GM21360 (cell line): ENCODE measurements at regions not wholly inside any gene's neighbourhood (a gene's known extent, or its start where the extent isn't known, plus 50 kb on each side); places are given as distances from the start of the nearest gene placed in this dataset.
"Not testable (repeated sequence)": the region's sequence is repeated elsewhere in the genome, so short reads cannot be mapped to it uniquely, and the experiment has no call there.

Source experiments
- ATAC-seq: cut with Tn5 transposase; IDR thresholded peaks from one replicate; pipeline ENCODE4 v1.9.1; 2021; ENCODE audit warnings: mild to moderate bottlenecking, moderate library complexity; ENCODE audit not compliant: unreplicated experiment

DNA sequence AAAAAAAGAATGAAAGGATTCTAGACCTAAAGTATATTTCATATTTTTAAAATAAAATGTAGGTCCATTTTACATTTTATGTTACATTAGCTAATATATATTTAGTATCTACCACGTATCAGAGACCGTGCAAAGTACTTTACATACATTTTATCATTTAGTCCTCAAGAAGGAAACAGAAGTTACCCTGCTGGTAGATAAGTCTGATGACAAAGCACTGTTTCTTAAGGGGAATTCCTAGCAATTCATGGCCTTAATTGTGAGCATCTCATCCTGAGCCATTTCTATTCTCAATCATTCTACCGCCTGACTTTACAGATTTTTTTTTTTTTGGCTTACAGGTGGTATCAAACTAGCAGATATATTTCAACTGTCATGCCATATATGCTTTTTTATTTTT, 367.7 kb downstream of the PRELID2 start:
- ATAC-seq, result no peak

DNA sequence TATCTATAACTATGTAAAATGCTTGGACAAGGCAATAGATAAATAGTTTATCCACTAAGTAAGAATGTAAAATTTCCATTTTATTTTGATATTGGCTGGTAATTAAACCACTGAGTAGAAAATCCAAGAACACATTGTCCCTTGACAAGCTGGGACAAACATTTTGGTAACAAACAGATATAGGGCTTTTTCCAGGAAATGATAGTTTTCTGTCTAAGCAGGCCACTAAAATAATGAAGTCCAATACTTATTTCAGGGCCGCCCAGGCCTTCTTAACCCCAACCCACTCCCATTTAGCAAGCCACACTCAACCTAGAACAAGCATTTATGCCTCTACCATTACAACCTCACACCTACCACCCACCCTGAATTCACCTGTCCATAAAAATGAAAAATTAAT, 368.6 kb downstream of the PRELID2 start:
- ATAC-seq, result no peak

DNA sequence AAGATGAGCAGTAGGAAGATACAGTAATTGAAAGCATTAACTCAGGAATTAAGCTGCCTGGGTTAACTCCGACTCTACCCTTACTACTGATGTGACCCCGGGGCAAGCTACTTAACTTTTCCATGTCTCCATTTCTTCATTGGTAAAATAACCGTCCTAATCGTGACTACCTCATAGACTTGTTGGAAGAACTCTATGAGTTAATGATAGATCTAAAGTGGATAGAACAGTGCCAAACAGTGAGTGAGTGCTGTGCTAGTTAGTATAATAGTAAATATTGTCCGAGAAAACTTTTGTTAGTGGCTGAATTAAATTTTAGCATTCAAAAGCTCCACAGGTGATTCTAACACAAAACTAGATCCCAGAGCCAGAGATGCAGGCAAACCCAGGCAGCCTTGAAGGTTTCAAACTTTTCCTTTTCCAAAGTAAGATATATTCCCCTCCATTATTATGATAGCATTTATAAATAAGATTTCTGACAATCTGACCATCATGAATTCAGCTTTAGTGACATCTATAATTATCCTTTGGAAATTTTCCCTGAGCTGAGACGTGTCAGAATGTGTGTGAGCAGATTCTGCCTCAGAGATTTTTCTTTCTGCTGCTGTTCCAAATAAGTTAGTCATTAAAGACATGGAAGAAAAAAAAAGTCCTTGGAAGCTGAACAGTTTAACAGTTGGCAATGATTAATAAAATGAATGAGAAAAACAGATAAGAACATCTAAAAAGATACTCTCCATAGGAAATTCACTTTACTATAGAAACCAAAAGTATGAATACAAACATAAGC, 369.5 kb downstream of the PRELID2 start:
- ATAC-seq, result no peak

DNA sequence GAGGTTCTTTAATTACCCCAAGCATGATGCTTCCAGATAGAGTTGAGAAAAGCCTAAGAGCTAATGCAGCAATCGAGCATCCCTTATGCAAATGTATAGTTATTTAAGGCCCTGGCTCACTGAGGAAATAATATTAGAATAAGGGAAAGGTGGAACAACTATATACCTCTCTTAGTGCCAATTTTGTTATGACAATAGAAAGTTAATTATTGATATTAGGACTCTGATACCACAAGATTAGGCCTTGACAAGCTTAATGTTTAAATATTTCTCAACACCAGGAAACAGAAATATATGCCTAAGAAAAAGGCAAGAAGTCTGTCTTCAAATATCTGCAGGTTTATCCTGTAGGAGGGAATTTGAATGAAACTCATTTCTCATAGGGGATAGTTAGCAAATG, 371.0 kb downstream of the PRELID2 start:
- no peak for ATAC-seq

DNA sequence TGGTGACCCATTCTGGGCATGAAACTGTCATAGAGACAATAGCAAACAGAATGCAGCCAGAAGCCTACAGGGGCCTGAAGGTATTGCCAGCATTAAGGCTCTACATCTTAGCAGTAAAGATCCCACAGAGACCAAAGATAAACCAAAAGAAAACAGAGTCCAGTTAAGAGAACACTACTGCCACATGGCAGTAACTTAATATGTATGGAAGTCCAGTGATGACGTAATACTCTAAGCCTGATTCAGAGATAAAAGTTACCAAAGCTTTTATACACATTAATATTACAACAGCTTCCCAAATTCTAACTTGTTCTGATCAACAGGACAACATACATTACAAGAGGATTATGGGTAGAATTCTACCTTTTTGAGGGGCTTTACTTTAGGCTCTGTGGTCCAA, 371.5 kb downstream of the PRELID2 start:
- no peak for ATAC-seq

DNA sequence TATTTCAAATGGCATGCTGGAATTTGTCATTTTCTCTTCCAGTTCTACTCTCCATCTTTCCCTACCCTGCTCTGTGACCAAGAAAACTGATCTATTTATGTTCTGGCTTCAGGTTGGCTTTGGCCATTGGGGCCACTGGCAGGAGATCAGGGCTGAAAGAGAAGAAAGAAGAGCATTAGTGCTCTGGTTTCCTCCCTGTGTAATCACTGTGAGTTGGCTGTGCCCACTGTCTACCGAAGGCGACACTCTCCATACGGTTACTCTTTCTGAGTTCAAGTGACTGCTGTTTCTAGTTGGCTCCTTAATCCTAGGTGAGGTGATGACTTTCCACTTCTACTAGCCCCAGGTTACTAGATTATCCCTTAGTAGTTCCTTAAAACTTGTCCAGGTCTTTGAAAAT, 372.6 kb downstream of the PRELID2 start:
- no peak for ATAC-seq

DNA sequence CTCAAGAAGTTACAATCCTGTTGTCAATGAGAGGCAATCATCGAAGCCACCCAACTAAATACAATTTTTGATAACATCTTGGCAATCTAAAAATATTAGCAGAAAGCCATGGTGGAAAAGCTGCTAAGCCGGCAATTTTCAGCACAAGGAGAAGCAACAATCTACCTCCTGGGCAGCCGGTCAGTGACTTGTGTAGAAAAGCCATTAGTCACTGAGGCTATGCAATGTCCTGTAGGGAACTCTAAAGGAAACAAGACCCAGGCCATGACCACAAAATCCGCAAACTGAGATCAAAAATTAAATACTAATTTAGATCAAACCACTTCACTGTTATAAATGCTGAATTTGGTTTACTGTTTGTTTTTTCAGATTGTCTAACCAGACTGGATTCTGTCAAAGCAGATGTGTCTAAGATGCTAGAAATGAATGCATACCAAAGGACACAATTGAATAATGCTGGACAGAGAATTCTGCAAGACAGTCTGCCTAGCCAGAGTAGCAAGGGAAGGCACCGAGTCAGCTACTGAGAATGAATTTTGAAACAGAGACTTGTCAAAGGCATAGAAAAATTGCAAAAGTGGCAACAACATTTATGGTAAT, 384.8 kb downstream of the PRELID2 start:
- ATAC-seq, result no peak

DNA sequence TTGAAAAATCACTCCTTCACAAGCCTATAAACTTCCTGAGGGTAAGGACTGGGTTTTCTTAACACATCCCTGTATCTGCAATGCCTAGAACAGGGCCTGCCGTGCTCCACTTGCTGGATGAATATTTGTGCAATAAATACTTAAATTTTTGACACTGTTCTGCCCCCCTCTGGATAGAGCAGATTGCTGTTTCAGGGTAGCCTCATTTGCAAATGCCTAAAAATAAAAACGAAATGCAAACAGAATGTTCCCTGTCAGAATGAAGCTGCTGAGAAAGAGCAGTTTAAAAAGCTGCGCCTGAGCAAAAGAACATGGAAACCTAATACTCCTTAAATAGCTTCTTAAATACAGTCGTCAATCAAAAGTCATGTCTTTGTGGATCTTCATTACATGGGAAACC, 385.3 kb downstream of the PRELID2 start:
- ATAC-seq, result no peak

DNA sequence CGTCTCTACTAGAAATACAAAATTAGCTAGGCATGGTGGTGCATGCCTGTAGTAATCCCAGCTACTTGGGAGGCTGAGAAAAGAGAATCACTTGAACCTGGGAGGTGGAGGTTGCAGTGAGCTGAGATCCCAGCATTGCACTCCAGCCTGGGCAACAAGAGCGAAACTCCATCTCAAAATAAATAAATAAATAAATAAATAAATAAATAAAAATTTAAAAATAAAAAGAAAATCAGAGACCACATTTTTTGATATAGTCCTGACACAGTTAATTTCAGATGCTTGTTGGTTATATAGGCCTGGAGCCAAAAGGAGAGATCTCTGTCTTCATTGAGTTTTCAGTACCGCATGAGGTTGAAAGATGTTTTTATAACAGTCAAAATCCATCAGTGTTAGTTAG, 388.3 kb downstream of the PRELID2 start:
- ATAC-seq, result not testable (repeated sequence)

DNA sequence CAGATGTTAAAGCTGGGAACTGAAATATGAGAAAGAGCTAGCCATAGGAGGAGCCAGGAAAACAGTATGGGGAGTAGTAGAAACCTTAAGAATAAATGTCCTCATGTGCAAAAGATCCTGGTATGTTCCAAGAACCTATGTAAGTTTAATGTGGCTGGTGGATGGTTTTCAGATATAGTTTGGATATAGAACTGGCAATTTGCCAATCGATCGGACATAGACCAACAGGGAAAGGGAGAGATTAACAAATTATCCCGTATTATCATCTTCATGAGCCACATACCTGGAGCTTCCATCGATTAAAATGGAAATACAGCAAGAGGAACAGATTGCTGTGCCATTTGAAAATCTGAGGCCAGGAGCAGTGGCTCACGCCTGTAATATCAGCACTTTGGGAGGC, 388.7 kb downstream of the PRELID2 start:
- ATAC-seq, result no peak

DNA sequence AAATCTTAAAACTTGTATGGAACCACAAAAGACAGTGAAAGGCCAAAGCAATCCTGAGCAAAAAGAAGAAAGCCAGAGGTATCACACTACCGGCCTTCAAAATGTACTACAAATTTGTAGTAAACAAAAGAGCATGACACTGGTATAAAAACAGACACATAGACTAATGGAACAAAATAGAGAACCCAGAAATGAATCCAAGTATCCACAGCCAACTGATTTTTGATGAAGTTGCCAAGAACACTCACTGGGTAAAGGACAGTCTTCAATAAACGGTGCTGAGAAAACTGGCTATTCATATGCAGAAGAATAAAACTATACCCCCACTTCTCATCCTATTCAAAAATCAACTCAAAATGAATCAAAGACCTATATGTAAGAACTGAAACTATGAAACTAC, 390.1 kb downstream of the PRELID2 start:
- no peak for ATAC-seq

DNA sequence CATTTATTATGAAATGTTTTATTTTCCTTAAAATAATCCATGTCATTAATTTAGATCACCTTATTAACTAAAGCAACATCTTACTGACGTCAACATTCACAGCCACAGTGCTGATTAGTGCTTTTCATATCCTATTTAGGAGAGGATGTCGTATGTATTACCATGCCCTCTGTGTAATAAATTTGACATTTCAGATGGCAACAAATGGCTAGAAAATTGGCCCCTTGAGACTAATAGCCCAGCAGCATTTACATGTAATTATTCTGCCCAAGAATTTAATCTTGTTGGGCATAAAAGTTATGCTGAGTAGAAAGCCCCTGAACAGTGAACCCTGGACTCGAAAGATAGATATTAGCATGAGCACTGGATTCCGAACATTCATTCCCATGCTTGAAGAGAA, 391.2 kb downstream of the PRELID2 start:
- no peak for ATAC-seq

DNA sequence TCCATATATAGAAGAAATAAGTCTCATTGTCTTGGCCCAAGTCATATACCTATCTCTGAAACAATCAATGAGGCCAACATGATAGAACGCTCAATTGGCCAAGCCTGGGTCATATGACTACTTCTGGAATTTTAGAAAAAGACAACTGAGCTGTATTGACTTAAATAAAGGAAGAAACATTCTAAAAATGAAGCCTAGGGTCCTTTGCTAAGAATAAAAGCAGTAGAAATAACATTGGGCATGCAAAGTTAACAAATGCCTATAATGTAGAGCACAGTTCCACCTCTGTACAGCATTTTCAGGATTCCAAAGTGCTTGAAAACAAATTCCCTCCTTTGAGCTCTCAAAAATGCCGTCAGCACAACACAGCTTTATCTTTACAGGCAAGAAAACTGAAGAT, 391.8 kb downstream of the PRELID2 start:
- ATAC-seq, result no peak

DNA sequence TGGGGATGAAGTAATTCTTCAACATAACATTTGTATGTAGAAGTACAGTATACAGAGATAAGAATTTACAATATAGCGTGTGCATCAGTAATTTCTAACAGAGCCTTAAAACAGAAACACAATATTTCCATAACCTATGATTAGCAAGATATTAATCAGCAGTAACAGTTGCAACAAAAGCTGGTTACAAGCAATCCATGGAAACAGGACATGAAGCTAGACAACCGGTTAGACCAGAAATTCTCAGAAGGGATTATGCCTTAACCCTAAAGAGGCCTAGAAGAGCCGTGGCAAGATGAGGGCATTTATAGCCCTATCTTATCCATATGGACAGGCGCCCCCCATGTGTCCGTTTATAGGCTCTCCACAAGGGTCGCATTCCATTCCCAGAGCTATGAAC, 392.5 kb downstream of the PRELID2 start:
- not testable (repeated sequence) for ATAC-seq

DNA sequence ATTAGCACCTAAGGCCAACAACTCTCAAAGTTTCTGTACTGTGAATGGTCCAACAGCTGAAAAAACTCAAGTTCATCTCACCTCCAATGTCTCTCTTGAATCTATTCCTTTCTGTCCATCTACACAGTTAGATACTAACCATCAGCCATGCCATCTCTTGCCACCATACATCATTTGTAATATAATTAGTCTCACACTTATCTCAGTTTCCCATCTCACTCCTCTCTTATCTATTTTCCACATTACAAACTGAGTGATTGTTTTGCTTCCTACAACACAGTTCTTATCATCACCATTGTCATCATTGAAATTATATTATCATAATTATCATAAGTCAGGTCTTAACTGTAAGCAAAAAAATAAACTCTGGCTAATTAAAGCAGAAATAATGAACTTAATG, 393.9 kb downstream of the PRELID2 start:
- ATAC-seq, result no peak

DNA sequence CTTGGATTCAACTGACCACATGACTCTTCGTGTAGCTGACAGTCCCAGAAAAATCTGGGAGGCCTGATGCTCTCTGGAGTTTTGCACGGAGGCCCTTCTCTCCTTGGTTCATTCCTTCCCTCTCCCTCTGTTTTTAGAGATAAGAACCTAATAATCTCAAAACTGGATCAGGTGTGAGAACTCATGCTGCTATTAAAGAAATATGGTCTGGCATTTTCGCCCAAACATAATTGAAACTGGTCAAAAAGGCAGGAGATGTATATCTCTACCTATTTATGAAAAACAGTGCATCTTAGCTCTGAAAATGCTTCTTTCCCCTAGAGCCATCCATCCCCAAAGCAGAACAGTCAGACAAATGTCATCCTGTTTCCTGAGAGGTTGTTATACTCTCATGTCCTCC, 397.5 kb downstream of the PRELID2 start:
- ATAC-seq, result no peak

DNA sequence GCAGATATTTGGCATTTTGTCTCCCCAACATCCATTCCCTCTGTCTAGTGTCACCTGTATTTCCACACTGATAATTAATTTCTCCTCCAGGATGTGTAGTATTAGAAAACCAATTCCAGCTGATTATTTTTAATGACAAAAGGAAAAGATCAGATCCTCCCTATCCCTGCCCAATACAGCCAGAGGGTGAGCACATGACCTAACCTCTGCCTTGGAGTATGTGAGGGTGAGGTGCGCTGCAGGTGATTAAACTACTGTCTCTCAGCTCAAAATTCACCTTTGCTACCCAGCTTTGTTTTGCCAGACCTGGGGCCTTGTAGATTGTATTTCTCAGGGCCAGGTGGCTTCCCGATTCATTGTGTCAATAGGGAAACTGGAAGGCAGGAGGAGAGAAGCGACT, 402.1 kb downstream of the PRELID2 start:
- ATAC-seq, result no peak

DNA sequence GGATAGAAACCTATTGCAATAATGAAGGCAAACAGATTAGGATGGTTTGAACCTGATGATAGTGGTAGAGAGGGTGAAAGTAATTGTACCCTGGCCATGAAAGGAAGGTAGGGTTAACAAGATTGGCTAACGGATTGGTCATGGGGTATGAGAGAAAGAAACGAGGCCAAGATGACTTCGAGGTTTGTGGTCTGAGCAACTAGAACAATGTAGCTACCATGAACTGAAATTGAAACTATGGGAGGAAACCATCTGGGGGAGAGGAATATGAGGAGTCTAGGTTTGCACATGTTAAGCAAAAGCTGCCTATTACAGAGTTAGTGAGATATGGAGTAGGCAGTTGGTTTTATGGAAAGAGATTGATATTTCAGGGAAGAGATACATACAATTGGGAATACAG, 406.0 kb downstream of the PRELID2 start:
- ATAC-seq, result peak; percentile 48

DNA sequence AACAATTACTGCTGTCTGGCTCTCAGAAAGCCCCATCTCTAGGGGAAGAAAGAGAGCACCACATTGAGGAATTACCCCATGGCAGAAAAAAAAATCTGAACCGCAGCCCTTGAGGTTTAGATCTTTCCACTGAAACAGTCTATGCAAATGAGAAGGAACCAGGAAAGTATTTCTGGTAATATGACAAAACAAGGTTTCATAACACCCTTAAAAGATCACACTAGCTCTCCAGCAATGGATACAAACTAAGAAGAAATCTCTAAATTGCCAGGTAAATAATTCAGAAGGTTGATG, 427.1 kb downstream of the PRELID2 start:
- peak; percentile 83 for ATAC-seq

DNA sequence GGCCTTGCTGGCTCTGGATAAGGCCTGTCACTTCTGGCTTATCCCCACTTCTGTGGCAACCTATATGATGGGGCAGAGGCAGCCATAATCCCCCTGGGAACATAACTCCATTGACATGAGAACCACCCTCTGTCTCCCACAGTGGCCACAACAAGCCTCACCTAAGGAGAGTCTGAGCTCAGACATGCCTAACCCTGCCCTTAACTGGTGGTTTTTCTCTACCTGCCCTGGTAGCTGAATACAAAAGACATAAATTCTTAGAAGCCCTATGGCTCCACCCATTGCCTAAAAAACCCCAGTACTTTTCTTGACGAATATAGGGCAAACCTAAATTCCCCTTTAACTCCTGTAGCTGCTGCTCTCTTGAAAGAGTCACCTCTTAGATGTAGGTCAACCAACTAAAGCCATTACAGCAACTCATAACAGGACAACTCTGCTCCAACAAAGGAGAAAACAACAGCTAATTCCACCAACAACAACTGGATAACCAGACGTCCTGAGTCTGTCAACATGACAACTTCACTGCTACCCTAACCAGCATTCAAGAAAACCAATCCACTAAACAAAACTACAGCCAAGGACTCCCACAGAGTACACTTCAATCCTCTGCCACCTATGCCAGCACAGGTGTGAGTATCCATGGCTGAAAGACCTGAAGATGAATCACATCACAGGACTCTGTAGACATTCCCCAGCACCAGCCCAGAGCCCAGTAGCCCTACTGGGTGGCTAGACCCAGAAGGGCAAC, 427.7 kb downstream of the PRELID2 start:
- ATAC-seq, result peak; percentile 48

DNA sequence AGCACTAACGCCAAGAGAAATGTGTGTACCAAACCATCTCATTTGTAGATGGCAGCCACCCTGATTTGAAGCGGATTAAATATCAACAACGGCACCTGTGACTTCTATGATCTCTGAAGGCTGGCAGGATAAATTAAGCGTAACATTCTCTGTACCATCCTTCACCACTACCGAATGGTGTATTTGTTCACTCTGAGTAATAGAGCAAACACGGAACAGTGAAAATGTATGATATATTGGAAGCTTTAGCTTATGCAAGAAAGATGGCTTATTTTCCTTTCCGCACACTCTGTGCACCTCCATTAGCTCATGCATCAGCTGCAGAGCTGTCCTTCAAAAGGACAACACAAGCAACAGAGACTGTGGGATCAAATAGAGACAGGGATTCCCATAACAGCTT, 431.1 kb downstream of the PRELID2 start:
- no peak for ATAC-seq

DNA sequence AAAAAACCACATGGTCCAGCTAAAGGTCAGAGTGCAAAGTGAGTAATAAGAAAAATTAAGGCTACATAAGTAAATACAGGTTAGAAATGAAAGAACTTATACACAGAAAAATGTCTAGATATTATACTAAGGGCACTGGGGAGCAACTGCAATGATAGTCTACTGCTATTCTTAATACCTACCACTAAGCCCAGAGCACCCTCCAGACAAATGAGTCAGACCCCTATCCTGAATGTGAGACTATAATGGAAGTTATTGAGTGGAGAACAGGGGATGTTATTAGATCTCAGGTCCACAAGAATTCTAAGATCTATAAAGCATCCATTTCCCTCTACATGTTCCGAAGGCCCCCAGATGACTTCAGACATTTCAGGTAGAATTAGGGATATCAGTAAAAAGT, 438.3 kb downstream of the PRELID2 start:
- ATAC-seq, result no peak
